Renal cortical epithelial cell (primary cell): ENCODE measurements at regions not wholly inside any gene's neighbourhood (a gene's known extent, or its start where the extent isn't known, plus 50 kb on each side); places are given as distances from the start of the nearest gene placed in this dataset.

Source experiments
- DNase-seq: peaks from one replicate; pipeline ENCODE4 v3.0.0-alpha.2; 2011; ENCODE audit warnings: low read depth

DNA sequence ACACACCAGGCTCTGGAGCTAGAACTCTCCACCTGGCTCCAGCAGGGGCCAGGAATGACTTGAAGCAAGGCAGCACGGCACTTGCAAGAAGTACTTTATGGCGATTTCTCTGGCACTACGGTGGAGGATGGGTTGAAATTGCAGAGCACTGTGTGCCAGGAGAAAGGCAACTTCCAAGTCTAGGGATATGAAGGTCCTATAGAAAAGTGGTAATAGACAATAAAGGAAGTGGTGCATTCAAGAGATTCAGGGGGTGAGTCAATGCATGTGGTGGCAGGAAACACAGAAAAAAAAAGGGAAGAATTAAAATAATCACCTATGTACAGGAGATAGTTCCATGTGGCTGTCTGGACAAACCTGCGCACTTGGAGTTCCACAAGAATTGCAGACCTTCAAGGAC lies 240.3 kb upstream of the DYNLRB2 start:
- no peak for DNase-seq

GRCh38 chr16:80299416-80299815 lies 241.4 kb upstream of the DYNLRB2 start:
- no peak for DNase-seq

DNA sequence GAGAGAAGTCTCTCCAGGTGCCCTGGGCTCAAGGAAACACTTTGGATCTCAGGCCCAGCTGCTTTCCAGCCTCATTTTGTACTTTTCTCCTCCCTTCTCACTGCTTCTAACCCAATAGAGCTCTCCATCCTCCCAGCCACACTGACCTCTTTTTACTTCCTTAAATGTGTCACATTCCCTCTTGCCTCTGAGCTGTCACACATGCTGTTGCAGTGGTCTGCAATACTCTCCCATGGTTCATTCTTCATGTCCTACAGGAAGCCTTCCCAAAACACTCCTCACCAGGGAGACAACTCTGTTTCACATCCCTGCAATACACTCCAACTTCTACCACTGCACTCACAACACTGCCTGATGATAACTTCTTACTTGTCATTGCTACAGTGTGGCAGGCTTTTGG lies 242.1 kb upstream of the DYNLRB2 start:
- no peak for DNase-seq

DNA sequence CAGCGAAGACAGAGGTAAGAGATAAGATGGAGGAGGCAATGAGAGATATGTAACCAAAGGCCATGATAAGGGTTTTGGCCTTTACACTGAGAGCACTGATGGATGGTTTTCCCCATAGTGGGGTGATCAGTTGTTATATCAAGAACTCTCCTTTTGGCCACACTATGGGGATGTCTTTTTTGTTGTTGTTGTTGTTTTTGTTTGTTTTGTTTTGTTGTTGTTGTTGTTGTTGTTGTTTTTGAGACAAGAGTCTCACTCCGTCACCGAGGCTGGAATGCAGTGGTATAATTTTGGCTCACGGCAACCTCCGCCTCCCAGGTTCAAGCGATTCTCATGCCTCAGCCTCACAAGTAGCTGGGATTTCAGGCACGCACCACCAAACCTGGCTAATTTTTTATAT lies 244.8 kb upstream of the DYNLRB2 start:
- DNase-seq, result no peak

- DNase-seq, result no peak
These were observed 246.6 kb upstream of the DYNLRB2 start for GRCh38 chr16:80294172-80294571.

GRCh38 chr16:80288616-80289015 lies 252.2 kb upstream of the DYNLRB2 start:
- DNase-seq, result no peak

- no peak for DNase-seq
These were observed 253.1 kb upstream of the DYNLRB2 start for GRCh38 chr16:80287674-80288073.

- DNase-seq, result peak; percentile 96
These were observed 255.7 kb upstream of the DYNLRB2 start for GRCh38 chr16:80285104-80285503.

DNA sequence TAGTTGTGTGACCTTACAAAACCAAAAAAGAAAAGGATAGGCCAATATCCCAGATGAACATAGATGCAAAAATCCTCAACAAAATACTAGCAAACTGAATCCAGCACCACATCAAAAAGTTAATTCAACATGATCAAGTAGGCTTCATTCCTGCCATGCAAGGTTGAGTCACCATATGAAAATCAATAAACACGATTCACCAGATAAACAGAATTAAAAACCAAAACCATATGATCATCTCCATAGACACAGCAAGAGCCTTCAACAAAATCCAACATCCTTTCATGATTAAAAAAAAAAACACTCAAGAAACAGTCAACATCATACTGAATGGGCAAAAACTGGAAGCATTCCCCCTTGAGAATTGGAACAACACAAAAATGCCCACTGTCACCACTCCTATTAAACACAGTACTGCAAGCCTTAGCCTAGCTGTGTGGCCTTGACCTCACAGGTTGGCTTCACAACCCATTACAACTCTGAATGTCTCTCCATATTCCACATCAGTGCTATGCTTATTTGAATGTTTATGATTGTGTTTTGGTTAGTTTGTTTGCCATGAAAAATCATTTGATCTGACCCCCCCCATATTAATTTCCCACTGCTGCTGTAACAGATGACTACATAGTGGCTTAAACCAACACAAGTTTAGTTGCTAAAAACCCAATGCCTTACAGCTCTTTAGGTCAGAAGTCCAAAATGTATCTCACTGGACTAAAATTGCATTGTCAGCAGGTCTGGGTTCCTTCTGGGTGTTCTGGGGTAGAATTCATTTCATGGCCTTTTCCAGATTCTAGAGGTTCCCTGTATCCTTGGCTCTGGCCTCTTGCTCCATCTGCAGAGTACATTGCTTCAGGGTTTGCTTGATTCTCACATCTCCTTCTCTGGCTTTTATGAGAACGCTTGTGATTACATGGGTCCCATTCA lies 257.1 kb upstream of the DYNLRB2 start:
- no peak for DNase-seq

DNA sequence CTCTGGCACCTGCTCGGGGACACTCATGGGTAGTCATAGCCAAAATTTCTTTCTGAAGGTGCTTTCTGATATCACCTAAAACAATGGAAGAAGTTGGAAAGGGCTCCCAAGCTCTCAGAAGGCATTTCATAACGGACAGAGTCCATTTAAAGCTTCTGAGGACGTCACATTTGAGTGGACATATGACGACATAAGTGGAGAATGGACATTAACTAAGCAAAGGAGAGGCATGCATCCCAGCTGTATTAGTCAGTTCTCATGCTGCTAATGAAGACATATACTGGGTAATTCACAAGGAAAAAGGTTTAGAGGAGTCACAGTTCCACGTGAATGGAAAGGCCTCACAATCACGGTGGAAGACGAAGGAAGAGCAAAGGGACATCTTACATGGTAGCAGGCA lies 260.2 kb upstream of the DYNLRB2 start:
- peak; percentile 58 for DNase-seq

DNA sequence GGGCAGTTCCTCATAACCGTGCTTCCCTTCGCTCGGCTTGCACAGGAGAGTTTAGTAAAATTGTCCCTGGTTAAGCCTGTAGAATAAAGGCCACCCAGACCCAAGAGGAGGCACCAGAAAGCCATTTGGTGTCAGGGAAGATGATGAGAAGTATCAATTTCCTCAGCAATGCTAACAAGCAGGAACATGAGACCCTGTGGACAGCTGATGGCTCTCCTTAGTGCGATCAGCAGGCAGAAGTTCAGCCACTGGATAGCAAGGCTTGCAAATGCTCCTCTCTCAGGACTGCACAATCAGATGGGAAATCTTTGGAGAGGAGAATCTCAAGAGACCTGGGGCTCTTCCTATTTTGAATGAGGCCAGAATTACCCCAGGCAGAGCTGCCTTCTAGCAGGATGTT lies 261.1 kb upstream of the DYNLRB2 start:
- DNase-seq, result no peak

- DNase-seq, result no peak
These were observed 263.6 kb upstream of the DYNLRB2 start for GRCh38 chr16:80277182-80277581.

DNA sequence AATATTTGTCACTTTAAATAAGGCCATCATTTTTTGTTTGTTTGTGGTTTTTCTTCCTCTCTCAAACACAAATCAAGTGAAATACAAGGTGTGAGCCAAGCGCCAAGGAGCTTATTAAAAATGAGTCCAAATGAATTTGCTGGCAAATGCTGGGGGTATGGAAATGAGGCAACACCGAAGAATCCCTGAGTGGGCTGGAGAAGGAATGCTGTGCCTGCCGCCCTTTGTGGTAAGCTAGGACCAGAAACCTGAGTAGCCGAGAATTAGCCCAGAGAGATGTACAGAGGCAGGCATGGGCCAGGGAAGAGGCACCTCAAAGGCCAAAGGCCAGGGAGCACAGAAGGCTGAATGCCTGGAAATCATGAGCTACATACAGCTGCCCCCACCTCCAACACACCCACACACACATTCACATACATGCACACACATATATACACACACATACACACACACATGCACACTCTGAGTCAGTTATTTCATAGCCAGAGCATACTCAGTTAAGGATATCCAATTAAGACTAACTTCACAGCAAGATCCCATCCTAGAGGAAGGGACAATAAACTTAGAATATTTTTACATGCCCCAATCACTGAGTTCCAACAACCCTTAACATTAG lies 266.1 kb upstream of the DYNLRB2 start:
- DNase-seq, result peak; percentile 82

DNA sequence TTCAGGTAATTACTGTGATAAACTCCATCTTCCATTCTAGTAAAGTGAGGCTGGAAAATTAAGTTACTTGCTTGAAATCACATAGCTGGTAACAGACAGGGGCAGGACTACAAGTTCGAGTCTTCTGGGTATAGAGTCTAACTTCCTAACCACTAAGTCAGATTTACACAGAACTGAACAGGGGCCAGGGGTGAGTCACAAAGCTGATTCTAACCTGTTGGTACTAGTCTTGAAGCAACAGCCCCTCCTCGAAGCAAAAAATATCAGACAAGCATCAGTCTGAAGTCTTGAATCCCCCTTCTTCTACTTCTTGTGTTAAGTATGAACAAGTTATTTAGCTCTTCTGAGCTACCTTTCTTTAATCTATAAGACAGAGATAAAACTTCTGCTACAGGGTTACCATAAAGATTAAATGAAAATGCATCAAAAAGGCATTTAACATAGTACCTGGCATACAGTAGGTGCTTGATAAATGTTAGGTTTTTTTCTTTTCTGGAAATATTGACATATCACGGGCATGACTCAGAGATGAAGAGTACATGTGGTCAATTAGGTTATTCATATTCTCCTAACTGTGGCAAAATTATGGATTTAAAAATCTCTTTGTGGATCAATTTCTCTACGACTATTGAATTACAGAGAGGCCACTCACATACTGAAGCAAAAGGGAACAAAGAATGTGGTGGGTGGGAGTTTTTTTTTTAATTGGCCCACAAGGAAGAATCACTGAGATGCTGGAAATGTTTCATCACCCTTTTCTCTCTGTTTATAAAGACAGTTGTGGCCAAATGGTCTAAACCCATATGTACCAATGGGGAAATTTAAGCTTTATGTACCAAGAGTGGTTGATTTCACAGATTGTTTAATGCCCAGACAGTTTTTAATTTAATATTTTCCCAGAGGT lies 266.9 kb upstream of the DYNLRB2 start:
- DNase-seq, result peak; percentile 75

DNA sequence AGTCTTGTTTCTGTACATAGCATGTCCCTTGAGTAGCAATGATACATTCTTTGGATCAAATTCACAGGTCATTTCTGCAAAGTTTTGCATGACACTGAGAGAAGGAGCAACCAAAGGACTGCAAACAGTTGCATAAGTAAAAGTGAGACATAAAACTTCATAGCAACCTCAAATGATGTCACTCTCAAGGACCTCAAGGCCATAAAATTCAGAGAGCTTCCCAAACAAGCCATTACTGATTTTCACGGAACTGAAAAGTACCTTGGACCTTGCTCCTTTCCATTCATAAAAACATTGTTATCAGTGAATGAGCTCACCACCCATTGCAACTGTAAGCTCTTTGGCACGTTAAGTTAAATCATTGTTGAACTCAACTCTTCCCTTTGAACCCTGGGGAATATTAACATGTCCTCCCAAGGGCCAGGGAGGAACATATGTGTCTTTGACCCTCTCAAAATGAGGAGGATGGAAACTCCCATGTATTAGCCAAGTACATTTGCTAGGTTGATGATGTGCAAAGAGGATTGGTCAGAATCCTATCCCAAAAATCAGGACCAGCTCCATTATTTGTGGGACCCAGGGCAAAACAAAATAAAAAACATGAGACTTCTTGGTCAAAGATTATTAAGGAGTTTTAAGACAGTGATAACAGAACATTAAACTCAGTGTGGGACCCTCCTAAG lies 275.0 kb upstream of the DYNLRB2 start:
- DNase-seq, result peak; percentile 28

GRCh38 chr16:80263848-80264694 lies 276.7 kb upstream of the DYNLRB2 start:
- no peak for DNase-seq

GRCh38 chr16:80263181-80263823 lies 277.5 kb upstream of the DYNLRB2 start:
- no peak for DNase-seq

GRCh38 chr16:80260906-80261311 lies 279.9 kb upstream of the DYNLRB2 start:
- DNase-seq, result peak; percentile 76

- no peak for DNase-seq
These were observed 281.4 kb upstream of the DYNLRB2 start for GRCh38 chr16:80259290-80259805.

GRCh38 chr16:80258407-80258806 lies 282.4 kb upstream of the DYNLRB2 start:
- DNase-seq, result no peak
